ENCODE measurements at regions not wholly inside any gene's neighbourhood (a gene's known extent, or its start where the extent isn't known, plus 50 kb on each side); places are given as distances from the start of the nearest gene placed in this dataset.
"Not testable (repeated sequence)": the region's sequence is repeated elsewhere in the genome, so short reads cannot be mapped to it uniquely, and the experiment has no call there.

DNA sequence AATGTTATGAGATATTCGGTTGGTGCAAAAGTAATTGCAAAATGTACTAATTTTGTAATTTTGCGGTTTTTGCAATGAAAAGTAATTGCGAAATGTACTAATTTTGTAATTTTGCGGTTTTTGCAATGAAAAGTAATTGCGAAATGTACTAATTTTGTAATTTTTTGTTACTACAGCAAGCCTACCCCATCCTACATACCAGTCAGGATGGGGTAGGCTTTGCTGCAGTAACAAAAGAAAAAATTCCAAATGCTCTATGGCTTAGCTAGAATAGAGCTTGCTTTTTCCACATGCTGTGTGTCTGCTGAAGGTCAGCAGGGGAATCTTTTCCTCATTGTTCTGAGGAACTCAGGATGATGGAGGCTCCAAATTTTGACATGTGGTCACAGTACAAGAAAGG lies 83.3 kb upstream of the GPRC5B start:
- H3K27me3 Mint-ChIP-seq (ENCODE audit: low read depth) = peaks cover 2% of the 10 kb centered on the region
- TF ChIP-seq, protein P1, sequence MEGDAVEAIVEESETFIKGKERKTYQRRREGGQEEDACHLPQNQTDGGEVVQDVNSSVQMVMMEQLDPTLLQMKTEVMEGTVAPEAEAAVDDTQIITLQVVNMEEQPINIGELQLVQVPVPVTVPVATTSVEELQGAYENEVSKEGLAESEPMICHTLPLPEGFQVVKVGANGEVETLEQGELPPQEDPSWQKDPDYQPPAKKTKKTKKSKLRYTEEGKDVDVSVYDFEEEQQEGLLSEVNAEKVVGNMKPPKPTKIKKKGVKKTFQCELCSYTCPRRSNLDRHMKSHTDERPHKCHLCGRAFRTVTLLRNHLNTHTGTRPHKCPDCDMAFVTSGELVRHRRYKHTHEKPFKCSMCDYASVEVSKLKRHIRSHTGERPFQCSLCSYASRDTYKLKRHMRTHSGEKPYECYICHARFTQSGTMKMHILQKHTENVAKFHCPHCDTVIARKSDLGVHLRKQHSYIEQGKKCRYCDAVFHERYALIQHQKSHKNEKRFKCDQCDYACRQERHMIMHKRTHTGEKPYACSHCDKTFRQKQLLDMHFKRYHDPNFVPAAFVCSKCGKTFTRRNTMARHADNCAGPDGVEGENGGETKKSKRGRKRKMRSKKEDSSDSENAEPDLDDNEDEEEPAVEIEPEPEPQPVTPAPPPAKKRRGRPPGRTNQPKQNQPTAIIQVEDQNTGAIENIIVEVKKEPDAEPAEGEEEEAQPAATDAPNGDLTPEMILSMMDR (IDR thresholded peaks at IDR 0.05; ENCODE audit: unreplicated experiment) = no peak
- H3K36me3 Mint-ChIP-seq = no peaks in the 10 kb centered on the region
- H3K4me1 Mint-ChIP-seq = no peaks in the 10 kb centered on the region
- H3K27ac Mint-ChIP-seq = no peak overlapping the region
- no peaks in the 10 kb centered on the region for H3K9me3 Mint-ChIP-seq
- no peak for DNase-seq (ENCODE audit: low spot score in 2 of 2, unreplicated experiment in 2 of 2)
- H3K4me3 Mint-ChIP-seq = no peak overlapping the region

DNA sequence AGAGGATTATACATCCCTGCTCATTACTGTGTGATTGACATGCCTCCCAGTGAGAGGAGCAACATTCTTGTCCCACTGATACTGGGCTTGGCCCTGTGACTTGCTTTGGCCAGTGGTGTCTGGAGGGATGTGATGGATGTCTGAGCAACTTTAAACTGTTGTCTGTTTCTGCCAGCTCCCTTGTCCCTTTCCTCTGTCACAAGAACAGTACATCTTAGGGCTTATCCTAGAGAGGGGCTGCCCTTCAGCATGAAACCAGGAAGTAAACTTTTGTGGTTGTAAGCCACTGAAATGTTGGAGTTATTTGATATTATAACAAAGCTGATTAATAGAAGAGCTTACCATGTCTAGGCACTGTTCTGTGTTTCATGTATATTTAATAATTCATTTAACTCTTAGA lies 82.9 kb upstream of the GPRC5B start:
- no peak overlapping the region for H3K4me3 Mint-ChIP-seq
- no peak overlapping the region for H3K27ac Mint-ChIP-seq
- peak in 1 of 2 experiments; percentile 6 for DNase-seq (ENCODE audit: low spot score in 2 of 2, unreplicated experiment in 2 of 2)
- peaks cover 5% of the 10 kb centered on the region for H3K27me3 Mint-ChIP-seq (ENCODE audit: low read depth)
- no peaks in the 10 kb centered on the region for H3K4me1 Mint-ChIP-seq
- H3K36me3 Mint-ChIP-seq = no peaks in the 10 kb centered on the region
- H3K9me3 Mint-ChIP-seq = no peaks in the 10 kb centered on the region
- TF ChIP-seq, protein P1 (IDR thresholded peaks at IDR 0.05; ENCODE audit: unreplicated experiment) = no peak

DNA sequence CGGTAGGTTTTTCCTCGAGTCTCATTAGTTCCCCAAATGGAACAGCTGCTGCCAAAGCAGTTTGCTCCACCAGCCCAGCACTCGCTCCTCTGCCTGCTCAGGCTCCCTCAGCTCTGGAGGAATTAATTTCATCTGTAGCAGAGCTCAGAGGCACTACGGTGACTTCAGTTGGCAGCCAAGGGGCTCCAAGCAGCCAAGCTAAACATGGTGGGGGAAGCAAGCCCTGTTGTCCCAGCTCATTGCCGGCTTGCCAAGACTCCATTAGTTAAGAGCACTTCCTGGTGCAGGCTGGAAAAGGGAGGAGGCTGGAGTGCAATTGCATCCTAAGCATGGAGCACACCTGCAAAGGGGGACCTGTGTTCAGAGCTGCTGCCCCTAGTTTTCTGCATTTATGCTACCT lies 78.7 kb upstream of the GPRC5B start:
- H3K27me3 Mint-ChIP-seq (ENCODE audit: low read depth) = peaks cover 15% of the 10 kb centered on the region
- no peaks in the 10 kb centered on the region for H3K36me3 Mint-ChIP-seq
- TF ChIP-seq, protein P1 (IDR thresholded peaks at IDR 0.05; ENCODE audit: unreplicated experiment) = no peak
- no peak overlapping the region for H3K4me3 Mint-ChIP-seq
- H3K27ac Mint-ChIP-seq = no peak overlapping the region
- no peaks in the 10 kb centered on the region for H3K4me1 Mint-ChIP-seq
- DNase-seq (ENCODE audit: low spot score in 2 of 2, unreplicated experiment in 2 of 2) = peak in 1 of 2 experiments; percentile 22
- H3K9me3 Mint-ChIP-seq = no peaks in the 10 kb centered on the region

DNA sequence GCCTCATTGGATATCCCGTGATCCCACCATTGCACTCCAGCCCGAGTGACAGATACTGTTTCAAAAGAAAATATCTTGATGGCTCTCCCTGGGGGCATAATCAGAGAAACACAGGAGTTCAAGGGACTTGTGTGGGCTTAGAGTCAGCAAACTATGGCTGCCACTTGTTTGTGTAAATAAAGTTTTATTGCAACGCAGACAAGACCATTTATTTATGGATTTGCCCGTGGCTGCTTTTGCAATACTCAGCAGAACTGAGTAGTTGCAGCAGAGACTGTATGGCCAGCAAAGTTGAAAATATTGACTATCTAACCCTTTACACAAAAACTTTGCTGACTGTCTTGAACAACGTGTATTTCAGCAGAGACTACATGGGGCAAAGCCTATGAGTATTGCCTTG lies 75.5 kb upstream of the GPRC5B start:
- TF ChIP-seq, protein P1 (IDR thresholded peaks at IDR 0.05; ENCODE audit: unreplicated experiment) = no peak
- no peak overlapping the region for H3K27ac Mint-ChIP-seq

DNA sequence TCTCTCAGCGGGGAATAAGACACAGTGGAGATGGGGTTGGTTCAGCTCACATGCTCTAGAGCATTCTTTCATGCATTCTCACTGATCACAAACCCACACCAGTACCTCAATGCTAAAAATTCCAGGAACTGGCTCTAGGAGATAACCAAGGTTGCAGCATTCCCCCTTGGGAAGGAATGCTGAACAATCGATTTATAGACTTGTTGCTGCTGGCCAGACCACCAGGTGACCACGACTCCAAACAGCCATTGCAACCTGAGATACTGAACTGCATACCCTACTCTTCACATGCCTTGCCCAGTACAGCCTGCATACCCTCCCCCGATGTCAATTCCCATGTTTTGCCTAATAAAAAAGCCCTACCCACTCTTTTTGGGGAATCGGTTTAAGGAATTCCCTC lies 75.1 kb upstream of the GPRC5B start:
- TF ChIP-seq, protein P1 (IDR thresholded peaks at IDR 0.05; ENCODE audit: unreplicated experiment) = no peak
- no peaks in the 10 kb centered on the region for H3K4me1 Mint-ChIP-seq
- no peak overlapping the region for H3K27ac Mint-ChIP-seq

More for the DNA sequence above, 75.5 kb upstream of the GPRC5B start:
- H3K9me3 Mint-ChIP-seq = no peaks in the 10 kb centered on the region
- H3K36me3 Mint-ChIP-seq = no peaks in the 10 kb centered on the region
- no peaks in the 10 kb centered on the region for H3K4me1 Mint-ChIP-seq
- no peak for DNase-seq (ENCODE audit: low spot score in 2 of 2, unreplicated experiment in 2 of 2)
- H3K27me3 Mint-ChIP-seq (ENCODE audit: low read depth) = peaks cover 22% of the 10 kb centered on the region
- H3K4me3 Mint-ChIP-seq = no peak overlapping the region

DNA sequence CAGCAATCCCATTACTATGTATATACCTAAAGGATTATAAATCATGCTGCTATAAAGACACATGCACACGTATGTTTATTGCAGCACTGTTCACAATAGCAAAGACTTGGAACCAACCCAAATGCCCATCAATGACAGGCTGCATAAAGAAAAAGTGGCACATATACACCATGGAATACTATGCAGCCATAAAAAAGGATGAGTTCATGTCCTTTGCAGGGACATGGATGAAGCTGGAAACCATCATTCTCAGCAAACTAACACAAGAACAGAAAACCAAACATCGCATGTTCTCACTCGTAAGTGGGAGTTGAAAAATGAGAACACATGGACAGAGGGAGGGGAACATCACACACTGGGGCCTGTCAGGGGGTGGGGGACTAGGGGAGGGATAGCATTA lies 71.2 kb upstream of the GPRC5B start:
- not testable (repeated sequence) for H3K4me3 Mint-ChIP-seq; H3K27ac Mint-ChIP-seq; H3K4me1 Mint-ChIP-seq; DNase-seq (ENCODE audit: low spot score in 2 of 2, unreplicated experiment in 2 of 2); H3K36me3 Mint-ChIP-seq; H3K9me3 Mint-ChIP-seq
- H3K27me3 Mint-ChIP-seq (ENCODE audit: low read depth) = peaks cover 12% of the 10 kb centered on the region

More for the DNA sequence above, 75.1 kb upstream of the GPRC5B start:
- Mint-ChIP-seq H3K27me3 (ENCODE audit: low read depth) (peaks cover 22% of the 10 kb centered on the region), H3K36me3 (no peaks in the 10 kb centered on the region), H3K9me3 (no peaks in the 10 kb centered on the region), H3K4me3 (no peak overlapping the region)
- no peak for DNase-seq (ENCODE audit: low spot score in 2 of 2, unreplicated experiment in 2 of 2)

DNA sequence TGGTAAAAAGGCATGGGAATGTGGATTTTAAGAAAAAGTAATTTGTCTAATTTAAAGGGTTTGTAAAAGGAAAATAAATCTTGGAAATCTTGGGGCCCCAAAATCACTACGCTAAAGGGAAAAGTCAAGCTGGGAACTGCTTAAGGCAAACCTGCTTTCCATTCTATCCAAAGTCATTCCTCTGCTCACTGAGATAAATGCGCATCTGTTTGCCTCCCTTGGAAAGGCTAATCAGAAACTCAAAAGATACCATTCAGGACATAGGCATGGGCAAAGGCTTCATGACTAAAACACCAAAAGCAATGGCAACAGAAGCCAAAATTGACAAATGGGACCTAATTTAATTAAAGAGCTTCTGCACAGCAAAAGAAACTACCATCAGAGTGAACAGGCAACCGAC lies 70.4 kb upstream of the GPRC5B start:
- H3K27me3 Mint-ChIP-seq (ENCODE audit: low read depth) = peaks cover 12% of the 10 kb centered on the region
- not testable (repeated sequence) for H3K36me3 Mint-ChIP-seq; DNase-seq (ENCODE audit: low spot score in 2 of 2, unreplicated experiment in 2 of 2); H3K27ac Mint-ChIP-seq; H3K4me1 Mint-ChIP-seq; H3K9me3 Mint-ChIP-seq; H3K4me3 Mint-ChIP-seq

Measured in mesothelial cell of epicardium (in vitro differentiated cells).